ENCODE measurements at regions not wholly inside any gene's neighbourhood (a gene's known extent, or its start where the extent isn't known, plus 50 kb on each side); places are given as distances from the start of the nearest gene placed in this dataset.

- Histone ChIP-seq H3K9ac (no peak overlapping the region), H3K9me3 (ENCODE audit: low read depth) (no peaks in the 10 kb centered on the region), H3K4me1 (peaks cover 3% of the 10 kb centered on the region), H3K27me3 (no peaks in the 10 kb centered on the region), H3K4me2 (no peak overlapping the region), H3K79me2 (ENCODE audit: low read depth) (no peaks in the 10 kb centered on the region), H3F3A (ENCODE audit: low read depth) (no peaks in the 10 kb centered on the region), H3K36me3 (no peaks in the 10 kb centered on the region), H4K20me1 (ENCODE audit: low read depth) (no peaks in the 10 kb centered on the region), H3K27ac (no peak overlapping the region), H2AFZ (replicated peaks) (peak overlapping the region; percentile 45), H3K4me3 (no peak overlapping the region)
- H3K9me3 Mint-ChIP-seq: no peaks in the 10 kb centered on the region
- TF ChIP-seq EZH2phosphoT487 (IDR thresholded peaks at IDR 0.05): no peak
- TF ChIP-seq EZH2 (IDR thresholded peaks at IDR 0.05): no peak
- TF ChIP-seq CTCF (IDR thresholded peaks at IDR 0.05): no peak
- no peak overlapping the region for H3K4me3 Mint-ChIP-seq
- no peak for DNase-seq (ENCODE audit: low spot score)
- peaks cover 11% of the 10 kb centered on the region for H3K4me1 Mint-ChIP-seq
- no peak overlapping the region for H3K27ac Mint-ChIP-seq
- H3K27me3 Mint-ChIP-seq (ENCODE audit: insufficient read depth, low read depth): no peaks in the 10 kb centered on the region
- H3K36me3 Mint-ChIP-seq: no peaks in the 10 kb centered on the region
These were observed 513.9 kb upstream of the CADM2 start for GRCh38 chr3:84444726-84445521.

GRCh38 chr3:84487296-84487695 is 471.5 kb upstream of the CADM2 start:
- Histone ChIP-seq H4K20me1 (ENCODE audit: low read depth) (no peaks in the 10 kb centered on the region), H3F3A (ENCODE audit: low read depth) (peaks cover 7% of the 10 kb centered on the region), H3K36me3 (peaks cover 4% of the 10 kb centered on the region), H3K79me2 (ENCODE audit: low read depth) (no peaks in the 10 kb centered on the region), H3K4me1 (no peaks in the 10 kb centered on the region), H3K27me3 (no peaks in the 10 kb centered on the region), H3K27ac (no peak overlapping the region), H3K9me3 (ENCODE audit: low read depth) (peaks cover 9% of the 10 kb centered on the region), H3K4me2 (peak overlapping the region; percentile 22), H3K9ac (no peak overlapping the region), H3K4me3 (no peak overlapping the region), H2AFZ (replicated peaks) (peak overlapping the region; percentile 71)
- peaks cover 5% of the 10 kb centered on the region for H3K9me3 Mint-ChIP-seq
- peaks cover 2% of the 10 kb centered on the region for H3K27me3 Mint-ChIP-seq (ENCODE audit: insufficient read depth, low read depth)
- no peak overlapping the region for H3K27ac Mint-ChIP-seq
- no peak for TF ChIP-seq EZH2phosphoT487 (IDR thresholded peaks at IDR 0.05)
- no peak for TF ChIP-seq CTCF (IDR thresholded peaks at IDR 0.05)
- TF ChIP-seq EZH2 (IDR thresholded peaks at IDR 0.05): no peak
- H3K4me3 Mint-ChIP-seq: no peak overlapping the region
- peak; percentile 9 for DNase-seq (ENCODE audit: low spot score)
- no peaks in the 10 kb centered on the region for H3K36me3 Mint-ChIP-seq
- no peaks in the 10 kb centered on the region for H3K4me1 Mint-ChIP-seq

GRCh38 chr3:84504761-84505160 is 454.0 kb upstream of the CADM2 start:
- Histone ChIP-seq H4K20me1 (ENCODE audit: low read depth) (no peaks in the 10 kb centered on the region), H3K9ac (no peak overlapping the region), H3K79me2 (ENCODE audit: low read depth) (no peaks in the 10 kb centered on the region), H3K27me3 (no peaks in the 10 kb centered on the region), H2AFZ (replicated peaks) (no peak overlapping the region), H3F3A (ENCODE audit: low read depth) (no peaks in the 10 kb centered on the region), H3K4me2 (no peak overlapping the region), H3K9me3 (ENCODE audit: low read depth) (no peaks in the 10 kb centered on the region), H3K4me3 (no peak overlapping the region), H3K4me1 (no peaks in the 10 kb centered on the region), H3K36me3 (no peaks in the 10 kb centered on the region), H3K27ac (no peak overlapping the region)
- Mint-ChIP-seq H3K27me3 (ENCODE audit: insufficient read depth, low read depth) (no peaks in the 10 kb centered on the region), H3K4me3 (no peak overlapping the region), H3K27ac (no peak overlapping the region), H3K9me3 (peaks cover 2% of the 10 kb centered on the region), H3K4me1 (peaks cover 10% of the 10 kb centered on the region), H3K36me3 (no peaks in the 10 kb centered on the region)
- DNase-seq (ENCODE audit: low spot score): no peak
- TF ChIP-seq EZH2 (IDR thresholded peaks at IDR 0.05) (no peak), CTCF (IDR thresholded peaks at IDR 0.05) (no peak), EZH2phosphoT487 (IDR thresholded peaks at IDR 0.05) (no peak)

Data from neural progenitor cell (in vitro differentiated cells).